Left lung (tissue), 4 donors: ENCODE measurements at regions not wholly inside any gene's neighbourhood (a gene's known extent, or its start where the extent isn't known, plus 50 kb on each side); places are given as distances from the start of the nearest gene placed in this dataset.
"Not testable (repeated sequence)": the region's sequence is repeated elsewhere in the genome, so short reads cannot be mapped to it uniquely, and the experiment has no call there.

Experiments
- ATAC-seq: fragments of 200-7000 bp; cut with Tn5 transposase; one replicate; pipeline ENCODE4 v1.9.1; 2020; ENCODE audit warnings: moderate library complexity
- DNase-seq, 4 donors: peaks; one replicate each; pipeline ENCODE4 v3.0.0-alpha.2; 2013 to 2020
- H3K27ac ChIP-seq, 2 donors: fragments of 200-600 bp; sonication (generic) in 1 of 2; one replicate each; pipeline versions ENCODE4 v1.5.0 to v1.8.0; 2020 to 2021
- H3K27me3 ChIP-seq, 2 donors: fragments of 200-600 bp; sonication (generic) in 1 of 2; one replicate each; pipeline versions ENCODE4 v1.5.0 to v1.8.0; 2020 to 2021
- H3K36me3 ChIP-seq, 2 donors: fragments of 200-600 bp; sonication (generic) in 1 of 2; one replicate each; pipeline versions ENCODE4 v1.5.0 to v1.8.0; 2020 to 2021
- H3K4me1 ChIP-seq, 2 donors: fragments of 200-600 bp; one replicate each; pipeline ENCODE4 v1.8.0; 2021
- H3K4me3 ChIP-seq, 2 donors: fragments of 200-600 bp; sonication (generic) in 1 of 2; one replicate each; pipeline versions ENCODE4 v1.5.0 to v1.8.0; 2020 to 2021; ENCODE audit warnings: mild to moderate bottlenecking in 1 of 2
- H3K9me3 ChIP-seq, 2 donors: fragments of 200-600 bp; sonication (generic) in 1 of 2; one replicate each; pipeline versions ENCODE4 v1.5.0 to v1.8.0; 2020 to 2021
- intact Hi-C, 2 donors: fragments of 100-400 bp; cut with DNase I; formaldehyde crosslinking; loops; one replicate each; pipeline versions ENCODE4 v1.11.2 to v1.14.2; 2022
- TF ChIP-seq, protein P1 (sequence below), 2 donors: fragments of 200-600 bp; sonication (generic) in 1 of 2; IDR thresholded peaks; one replicate each; pipeline versions ENCODE4 v1.5.0 to v1.8.0; 2021; ENCODE audit warnings: antibody characterized with exemption in 2 of 2
- donor health status: DM: no; HTN: yes; CAD: no.
- donor health status: DM: no; HTN: no; CAD: no.

- TF ChIP-seq, protein P1, sequence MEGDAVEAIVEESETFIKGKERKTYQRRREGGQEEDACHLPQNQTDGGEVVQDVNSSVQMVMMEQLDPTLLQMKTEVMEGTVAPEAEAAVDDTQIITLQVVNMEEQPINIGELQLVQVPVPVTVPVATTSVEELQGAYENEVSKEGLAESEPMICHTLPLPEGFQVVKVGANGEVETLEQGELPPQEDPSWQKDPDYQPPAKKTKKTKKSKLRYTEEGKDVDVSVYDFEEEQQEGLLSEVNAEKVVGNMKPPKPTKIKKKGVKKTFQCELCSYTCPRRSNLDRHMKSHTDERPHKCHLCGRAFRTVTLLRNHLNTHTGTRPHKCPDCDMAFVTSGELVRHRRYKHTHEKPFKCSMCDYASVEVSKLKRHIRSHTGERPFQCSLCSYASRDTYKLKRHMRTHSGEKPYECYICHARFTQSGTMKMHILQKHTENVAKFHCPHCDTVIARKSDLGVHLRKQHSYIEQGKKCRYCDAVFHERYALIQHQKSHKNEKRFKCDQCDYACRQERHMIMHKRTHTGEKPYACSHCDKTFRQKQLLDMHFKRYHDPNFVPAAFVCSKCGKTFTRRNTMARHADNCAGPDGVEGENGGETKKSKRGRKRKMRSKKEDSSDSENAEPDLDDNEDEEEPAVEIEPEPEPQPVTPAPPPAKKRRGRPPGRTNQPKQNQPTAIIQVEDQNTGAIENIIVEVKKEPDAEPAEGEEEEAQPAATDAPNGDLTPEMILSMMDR (IDR thresholded peaks at IDR 0.05) = no peak
- Histone ChIP-seq H3K9me3 (peaks cover 0 to 7% of the 10 kb centered on the region in 2 donors), H3K27me3 (no peaks in the 10 kb centered on the region), H3K4me3 (no peak overlapping the region), H3K36me3 (no peaks in the 10 kb centered on the region), H3K27ac (no peak overlapping the region), H3K4me1 (no peaks in the 10 kb centered on the region)
- DNase-seq = no peak
- intact Hi-C loops = no loop called here
- ATAC-seq = no peak
Observed at GRCh38 chr14:28398506-28398905, 368.1 kb upstream of the FOXG1 start.

GRCh38 chr14:28401705-28402104 is 364.9 kb upstream of the FOXG1 start:
- H3K4me3 ChIP-seq, H3K27me3 ChIP-seq, DNase-seq, H3K27ac ChIP-seq, ATAC-seq, intact Hi-C loops, H3K36me3 ChIP-seq, H3K9me3 ChIP-seq, H3K4me1 ChIP-seq: not testable (repeated sequence)

DNA sequence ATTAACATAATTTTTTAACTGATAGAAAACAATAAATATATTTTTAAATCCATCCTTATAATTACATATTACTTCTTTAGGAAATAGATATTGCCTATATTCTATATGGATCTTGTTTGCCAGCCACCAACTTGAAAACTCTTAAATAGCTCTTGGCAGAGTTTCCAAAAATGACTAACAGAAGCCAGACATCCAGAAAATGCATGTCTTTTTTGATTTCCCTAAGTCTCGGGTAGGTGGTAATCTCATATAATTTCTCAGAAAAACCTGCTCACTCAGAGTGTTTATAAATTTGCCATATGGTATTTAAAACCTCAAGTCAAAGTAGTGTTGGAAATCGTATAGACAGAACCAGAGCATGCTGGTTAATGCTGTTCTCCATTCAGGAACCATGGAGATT is 360.4 kb upstream of the FOXG1 start:
- no peaks in the 10 kb centered on the region for H3K4me1 ChIP-seq
- intact Hi-C loops = no loop called here
- peaks cover 0 to 2% of the 10 kb centered on the region in 2 donors for H3K9me3 ChIP-seq
- TF ChIP-seq, protein P1 (IDR thresholded peaks at IDR 0.05) = no peak
- H3K4me3 ChIP-seq = no peak overlapping the region
- no peak for DNase-seq
- H3K36me3 ChIP-seq = no peaks in the 10 kb centered on the region
- H3K27me3 ChIP-seq = no peaks in the 10 kb centered on the region
- H3K27ac ChIP-seq = no peak overlapping the region
- no peak for ATAC-seq

- Histone ChIP-seq H3K36me3 (no peaks in the 10 kb centered on the region), H3K4me3 (no peak overlapping the region), H3K4me1 (no peaks in the 10 kb centered on the region), H3K27ac (no peak overlapping the region), H3K9me3 (peaks cover 0 to 6% of the 10 kb centered on the region in 2 donors), H3K27me3 (no peaks in the 10 kb centered on the region)
- TF ChIP-seq, protein P1 (IDR thresholded peaks at IDR 0.05) = no peak
- intact Hi-C loops = no loop called here
- ATAC-seq (no peak), DNase-seq (no peak)
Observed at GRCh38 chr14:28407031-28407825, 359.4 kb upstream of the FOXG1 start.

- no peak overlapping the region for H3K27ac ChIP-seq
- TF ChIP-seq, protein P1 (IDR thresholded peaks at IDR 0.05) = no peak
- H3K27me3 ChIP-seq = no peaks in the 10 kb centered on the region
- H3K9me3 ChIP-seq = peaks cover 0 to 8% of the 10 kb centered on the region in 2 donors
- H3K36me3 ChIP-seq = no peaks in the 10 kb centered on the region
- H3K4me1 ChIP-seq = no peaks in the 10 kb centered on the region
- no peak for DNase-seq
- no peak overlapping the region for H3K4me3 ChIP-seq
- ATAC-seq = no peak
- intact Hi-C loops = no loop called here
Observed at GRCh38 chr14:28407996-28408395, 358.6 kb upstream of the FOXG1 start.

DNA sequence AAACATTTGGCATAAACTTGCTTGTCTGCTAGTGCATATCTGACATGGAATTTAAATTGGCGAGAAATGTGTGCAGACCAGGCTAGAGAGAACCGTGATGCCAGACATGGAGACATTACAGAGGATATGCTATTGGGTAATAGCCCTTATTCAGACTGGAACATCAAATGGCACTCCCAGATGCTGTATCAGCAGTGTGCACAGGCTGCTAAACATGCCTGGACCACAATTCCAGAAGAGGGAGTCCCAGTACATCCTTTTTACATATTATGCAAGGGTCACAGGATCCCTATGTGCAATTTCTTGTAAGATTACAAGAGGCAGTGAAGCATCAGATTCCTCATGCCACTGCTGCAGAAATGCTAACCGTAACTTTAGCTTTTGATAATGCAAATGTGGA is 354.5 kb upstream of the FOXG1 start:
- DNase-seq (no peak), ATAC-seq (no peak)
- no peak overlapping the region for H3K27ac ChIP-seq
- TF ChIP-seq, protein P1 (IDR thresholded peaks at IDR 0.05) = no peak
- H3K4me3 ChIP-seq = no peak overlapping the region
- no peaks in the 10 kb centered on the region for H3K4me1 ChIP-seq
- H3K9me3 ChIP-seq = peaks cover 0 to 15% of the 10 kb centered on the region in 2 donors
- H3K27me3 ChIP-seq = no peaks in the 10 kb centered on the region
- H3K36me3 ChIP-seq = no peaks in the 10 kb centered on the region
- intact Hi-C loops = no loop called here
